GM12872 (cell line): ENCODE measurements at regions not wholly inside any gene's neighbourhood (a gene's known extent, or its start where the extent isn't known, plus 50 kb on each side); places are given as distances from the start of the nearest gene placed in this dataset.

Experiments
- CTCF ChIP-seq: IDR thresholded peaks from 3 replicates; pipeline ENCODE4 v1.5.1; 2011; ENCODE audit warnings: low read depth, mild to moderate bottlenecking, low read length, moderate library complexity; ENCODE audit not compliant: insufficient read depth

GRCh38 chr22:47693606-47694005 lies 931.2 kb downstream of the TBC1D22A start:
- no peak for TF ChIP-seq CTCF

GRCh38 chr22:47692811-47693210 lies 930.4 kb downstream of the TBC1D22A start:
- no peak for TF ChIP-seq CTCF

GRCh38 chr22:47691152-47691895 lies 928.9 kb downstream of the TBC1D22A start:
- no peak for TF ChIP-seq CTCF

- no peak for TF ChIP-seq CTCF
Observed at GRCh38 chr22:47690586-47690985, 928.1 kb downstream of the TBC1D22A start.

GRCh38 chr22:47690166-47690565 lies 927.7 kb downstream of the TBC1D22A start:
- no peak for TF ChIP-seq CTCF

GRCh38 chr22:47687776-47688175 lies 925.3 kb downstream of the TBC1D22A start:
- no peak for TF ChIP-seq CTCF

- no peak for TF ChIP-seq CTCF
Observed at GRCh38 chr22:47687346-47687655, 924.9 kb downstream of the TBC1D22A start.
